NCI-H460 (cell line): ENCODE measurements at regions not wholly inside any gene's neighbourhood (a gene's known extent, or its start where the extent isn't known, plus 50 kb on each side); places are given as distances from the start of the nearest gene placed in this dataset.

Source experiments
- DNase-seq: peaks from one replicate; pipeline ENCODE4 v3.0.0-alpha.2; 2016; ENCODE audit warnings: low read depth; ENCODE audit errors: extremely low read depth

DNA sequence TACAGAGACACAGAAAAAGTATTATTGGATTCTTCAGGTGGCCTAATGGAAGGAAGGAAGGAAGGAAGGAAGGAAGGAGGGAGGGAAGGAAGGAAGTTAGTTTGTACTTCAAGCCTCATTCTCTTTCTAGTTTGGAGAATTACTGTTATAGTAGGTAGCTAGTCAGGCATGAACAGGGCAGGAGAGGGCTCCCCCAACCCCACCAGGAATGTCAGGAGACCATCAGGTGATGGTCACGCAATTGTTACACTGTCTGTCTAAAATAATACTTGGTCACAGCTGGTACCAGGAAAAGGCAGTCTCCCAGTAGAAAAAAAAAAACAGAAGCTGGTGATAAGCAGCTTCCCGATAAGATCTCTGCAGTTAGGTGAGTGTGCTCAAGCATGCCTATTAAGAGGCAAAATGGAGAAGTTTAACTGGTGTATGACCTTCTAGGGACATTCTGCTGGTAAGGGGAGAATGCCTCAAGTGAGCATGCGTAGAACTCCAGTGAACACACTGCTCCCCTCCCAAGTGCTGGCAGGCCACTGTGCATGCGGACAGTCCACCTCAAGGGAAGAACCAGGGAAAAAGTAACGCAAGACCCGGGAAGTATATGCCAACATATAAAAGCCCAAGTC lies 358.4 kb upstream of the SOX5 start:
- no peak for DNase-seq

GRCh38 chr12:24307153-24307552 lies 357.7 kb upstream of the SOX5 start:
- no peak for DNase-seq

- no peak for DNase-seq
Measured at GRCh38 chr12:24306001-24306400, 356.5 kb upstream of the SOX5 start.

GRCh38 chr12:24304285-24304684 lies 354.8 kb upstream of the SOX5 start:
- no peak for DNase-seq

GRCh38 chr12:24302708-24303107 lies 353.2 kb upstream of the SOX5 start:
- DNase-seq, result no peak

DNA sequence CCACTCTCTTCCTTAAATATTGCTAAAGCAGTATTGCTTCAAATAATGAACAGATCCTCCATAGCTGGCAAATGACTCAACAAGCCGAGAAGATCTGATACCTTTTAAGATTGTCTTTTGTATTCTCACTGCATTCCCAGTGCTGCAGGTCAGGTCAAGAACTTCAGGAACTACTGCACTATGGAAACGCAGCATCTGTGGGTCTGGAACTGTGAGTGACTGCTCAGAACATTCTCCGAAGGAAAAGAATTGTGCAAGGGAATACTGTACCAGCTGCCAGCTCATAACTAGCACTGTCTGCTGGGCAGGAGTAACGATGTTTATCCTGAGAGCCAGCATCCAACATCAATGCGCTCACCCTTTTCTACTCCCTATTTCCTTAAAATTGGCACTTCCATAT lies 348.0 kb upstream of the SOX5 start:
- no peak for DNase-seq

- DNase-seq, result no peak
Measured at GRCh38 chr12:24293549-24293948, 344.1 kb upstream of the SOX5 start.

DNA sequence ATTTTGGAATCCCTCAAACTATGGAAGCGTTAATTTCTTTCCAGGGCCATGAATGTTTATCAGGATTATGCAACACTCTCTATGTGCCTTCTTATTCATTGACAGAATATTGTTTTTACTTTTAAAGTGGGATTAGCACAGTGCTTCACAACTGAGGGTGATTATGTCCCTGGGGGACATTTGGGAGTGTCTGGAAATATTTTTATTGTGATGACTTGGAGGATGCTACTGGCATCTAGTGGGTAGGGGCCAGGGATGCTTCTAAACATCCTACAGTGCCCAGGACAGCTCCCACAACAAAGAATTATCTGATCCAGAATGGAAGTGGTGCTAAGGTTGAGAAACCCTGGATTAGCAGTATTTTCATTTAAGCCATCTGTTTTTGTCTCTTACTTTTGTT lies 338.5 kb upstream of the SOX5 start:
- no peak for DNase-seq

DNA sequence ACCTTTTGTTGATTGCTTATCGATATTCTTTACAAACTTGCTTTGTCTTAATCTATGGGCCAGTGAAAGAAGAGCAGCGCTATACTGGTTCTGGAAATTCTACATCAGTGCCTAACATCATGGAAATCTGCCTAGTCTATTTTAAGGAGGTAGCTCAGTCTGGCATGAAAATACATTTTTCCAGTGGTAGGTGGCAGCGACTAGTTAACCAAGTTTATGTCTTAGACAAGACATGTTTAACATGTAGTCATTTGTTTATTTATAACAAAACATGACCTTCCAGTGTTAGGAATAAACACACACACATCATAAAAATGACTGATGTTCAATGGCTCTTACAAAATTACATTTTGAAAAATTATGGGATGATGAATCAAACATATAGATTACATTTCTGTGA lies 336.0 kb upstream of the SOX5 start:
- DNase-seq, result no peak

DNA sequence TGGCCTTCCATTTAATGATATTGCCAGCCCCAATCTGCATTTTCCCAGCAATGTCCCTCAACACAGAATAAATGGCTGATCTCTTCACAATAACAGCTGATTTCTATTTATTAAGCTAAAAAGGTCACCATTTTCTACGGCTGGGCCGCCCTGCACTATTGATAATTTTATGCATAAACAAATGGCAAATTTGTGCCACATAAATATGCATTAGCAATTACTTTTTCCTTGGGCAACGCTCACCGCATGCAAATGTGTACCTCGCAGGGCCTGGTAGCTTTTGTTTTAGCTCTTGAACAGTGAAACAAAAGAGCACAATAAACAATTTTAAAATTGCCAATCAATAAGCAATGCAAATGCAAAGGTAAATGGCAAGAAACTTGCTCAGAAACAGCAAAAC lies 331.9 kb upstream of the SOX5 start:
- DNase-seq, result no peak

- DNase-seq, result no peak
Measured at GRCh38 chr12:24280056-24280842, 330.8 kb upstream of the SOX5 start.

- DNase-seq, result no peak
Measured at GRCh38 chr12:24278832-24279231, 329.4 kb upstream of the SOX5 start.

- no peak for DNase-seq
Measured at GRCh38 chr12:24270965-24271364, 321.5 kb upstream of the SOX5 start.

DNA sequence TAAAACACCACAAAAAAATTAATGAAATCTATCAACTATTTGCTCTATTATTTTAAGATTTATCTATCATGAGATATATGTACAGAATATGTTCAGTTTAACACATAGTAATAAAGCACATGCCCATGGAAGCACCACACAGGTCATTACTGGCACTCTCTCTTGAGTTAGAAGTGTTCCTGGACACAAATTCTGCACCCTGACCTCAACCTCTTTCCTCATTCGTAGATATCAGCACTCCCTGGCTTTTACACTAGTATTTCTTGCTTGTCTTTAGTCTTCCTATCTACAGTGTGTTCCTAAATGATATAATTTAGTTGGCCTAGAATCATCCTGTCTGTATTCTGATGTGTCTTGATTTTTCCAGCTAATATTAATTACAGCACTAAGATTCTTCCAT lies 321.0 kb upstream of the SOX5 start:
- DNase-seq, result no peak

DNA sequence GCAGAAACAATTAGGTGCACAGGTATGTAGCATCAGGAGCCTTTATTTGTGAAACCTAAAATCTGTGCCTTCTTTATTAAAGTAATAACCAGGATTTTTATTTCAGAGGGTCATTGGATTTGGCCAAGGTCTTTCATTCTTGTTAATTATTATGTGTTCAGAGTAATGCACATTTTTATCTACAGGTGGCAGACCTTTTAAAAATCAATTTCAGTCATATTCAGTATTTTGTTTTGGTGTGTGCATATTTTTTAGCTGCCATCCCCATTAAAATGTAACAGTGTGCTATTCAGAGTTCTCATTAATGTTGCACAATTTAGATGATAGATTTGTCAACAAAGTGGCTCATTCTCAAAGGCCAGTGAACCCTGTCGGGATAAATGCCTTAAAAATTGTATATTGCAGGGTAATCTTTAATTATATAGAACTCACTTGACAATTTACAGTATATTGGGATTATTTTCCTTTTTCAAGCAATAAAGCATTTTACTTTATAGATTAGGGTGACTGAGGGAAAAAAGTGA lies 319.3 kb upstream of the SOX5 start:
- no peak for DNase-seq

DNA sequence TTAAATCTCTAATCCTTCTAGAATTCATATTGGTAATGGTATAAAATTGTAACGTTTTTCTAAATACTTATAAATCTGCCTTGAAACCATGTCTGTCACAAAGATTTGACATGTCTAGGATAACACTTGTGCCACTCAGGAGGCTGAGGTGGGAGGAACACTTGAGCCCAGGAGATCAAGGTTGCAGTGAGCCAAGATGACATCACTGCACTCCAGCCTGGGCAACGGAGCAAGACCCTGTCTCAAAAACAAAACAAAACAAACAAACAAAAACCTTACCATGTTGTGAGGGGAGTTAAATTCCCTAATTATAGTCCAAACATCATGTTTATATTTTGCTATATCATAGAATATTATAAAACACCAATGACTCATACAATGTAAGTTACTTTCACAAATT lies 317.5 kb upstream of the SOX5 start:
- DNase-seq, result no peak

GRCh38 chr12:24256684-24257083 lies 307.2 kb upstream of the SOX5 start:
- DNase-seq, result no peak

- no peak for DNase-seq
Measured at GRCh38 chr12:24255920-24256665, 306.6 kb upstream of the SOX5 start.

- DNase-seq, result no peak
Measured at GRCh38 chr12:24252602-24253001, 303.1 kb upstream of the SOX5 start.

DNA sequence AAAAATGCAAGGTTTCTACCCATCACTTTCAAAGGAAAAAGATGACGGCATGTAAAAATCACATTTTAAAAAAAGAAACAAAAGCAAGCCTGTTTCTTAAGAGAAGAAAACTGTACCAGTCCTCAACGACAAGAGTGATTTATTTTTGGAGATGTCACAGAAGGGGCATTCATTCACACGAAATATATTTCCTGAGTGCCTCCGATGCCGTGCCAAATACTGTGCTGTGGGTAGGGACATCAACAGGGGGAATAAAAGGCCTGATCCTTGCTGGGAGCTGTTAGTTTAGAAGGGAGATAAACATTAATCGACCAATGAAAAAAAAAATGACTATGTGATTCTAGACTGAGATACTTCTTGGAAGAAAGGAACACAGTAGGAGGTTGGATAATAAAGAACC lies 297.5 kb upstream of the SOX5 start:
- DNase-seq, result no peak

DNA sequence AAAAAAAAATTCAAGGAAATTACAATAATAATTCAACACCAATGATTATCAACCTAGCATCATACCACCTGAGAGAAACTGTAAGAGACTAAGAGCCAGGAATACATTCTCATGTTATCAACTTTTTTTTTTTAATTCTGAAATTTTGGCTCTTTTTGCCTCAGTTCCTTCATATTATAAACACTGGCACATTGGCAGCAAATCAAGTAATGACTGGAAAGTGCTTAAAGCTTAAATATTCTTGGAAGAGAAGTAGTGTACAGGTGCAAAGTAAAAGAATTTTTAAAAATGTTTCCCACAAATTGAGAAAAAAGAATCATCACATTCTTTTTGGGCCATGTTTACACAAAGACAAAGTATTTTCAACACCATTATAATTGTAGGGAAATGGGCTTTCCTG lies 296.9 kb upstream of the SOX5 start:
- DNase-seq, result no peak

DNA sequence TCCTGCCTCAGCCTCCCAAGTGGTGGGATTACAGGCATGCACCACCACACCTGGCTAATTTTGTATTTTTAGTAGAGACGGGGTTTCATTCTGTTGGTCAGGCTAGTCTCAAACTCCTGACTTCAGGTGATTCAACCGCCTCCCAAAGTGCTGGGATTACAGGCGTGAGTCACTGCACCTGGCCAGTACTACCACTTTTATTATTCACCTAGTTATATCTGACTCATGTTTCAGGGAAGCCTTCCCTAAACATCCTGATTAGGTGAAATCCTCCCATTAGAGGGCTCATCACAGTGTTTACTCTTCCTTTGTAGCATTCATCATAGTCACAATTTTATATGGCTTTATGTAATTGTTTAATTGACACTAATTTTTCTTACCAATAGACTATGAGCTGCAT lies 295.3 kb upstream of the SOX5 start:
- DNase-seq, result no peak
